ENCODE measurements at regions not wholly inside any gene's neighbourhood (a gene's known extent, or its start where the extent isn't known, plus 50 kb on each side); places are given as distances from the start of the nearest gene placed in this dataset.

GRCh38 chr7:86339051-86339450, 304.7 kb upstream of the GRM3 start:
- no peaks in the 10 kb centered on the region for H3K4me1 ChIP-seq (ENCODE audit: insufficient read depth, poor library complexity, severe bottlenecking)
- H3K27me3 ChIP-seq (ENCODE audit: insufficient read depth, poor library complexity, severe bottlenecking): no peaks in the 10 kb centered on the region
- no peak overlapping the region for H3K27ac ChIP-seq (ENCODE audit: poor library complexity, severe bottlenecking)
- H3K36me3 ChIP-seq (ENCODE audit: low read depth): no peaks in the 10 kb centered on the region
- H3K9me3 ChIP-seq (ENCODE audit: severe bottlenecking): no peaks in the 10 kb centered on the region
- no peak for TF ChIP-seq CTCF (IDR thresholded peaks at IDR 0.05; ENCODE audit: poor library complexity, severe bottlenecking)
- no peak for DNase-seq (ENCODE audit: low spot score)
- ATAC-seq (ENCODE audit: low read depth): no peak
- no peak overlapping the region for H3K4me3 ChIP-seq (ENCODE audit: severe bottlenecking)

- no peak overlapping the region for H3K4me3 ChIP-seq (ENCODE audit: severe bottlenecking)
- H3K27me3 ChIP-seq (ENCODE audit: insufficient read depth, poor library complexity, severe bottlenecking): no peaks in the 10 kb centered on the region
- ATAC-seq (ENCODE audit: low read depth) (no peak), DNase-seq (ENCODE audit: low spot score) (no peak)
- TF ChIP-seq CTCF (IDR thresholded peaks at IDR 0.05; ENCODE audit: poor library complexity, severe bottlenecking): no peak
- no peaks in the 10 kb centered on the region for H3K9me3 ChIP-seq (ENCODE audit: severe bottlenecking)
- H3K36me3 ChIP-seq (ENCODE audit: low read depth): no peaks in the 10 kb centered on the region
- no peak overlapping the region for H3K27ac ChIP-seq (ENCODE audit: poor library complexity, severe bottlenecking)
- no peaks in the 10 kb centered on the region for H3K4me1 ChIP-seq (ENCODE audit: insufficient read depth, poor library complexity, severe bottlenecking)
These were observed 314.8 kb upstream of the GRM3 start for GRCh38 chr7:86328801-86329433.

- ATAC-seq (ENCODE audit: low read depth) (no peak), DNase-seq (ENCODE audit: low spot score) (no peak)
- H3K27ac ChIP-seq (ENCODE audit: poor library complexity, severe bottlenecking): no peak overlapping the region
- no peaks in the 10 kb centered on the region for H3K27me3 ChIP-seq (ENCODE audit: insufficient read depth, poor library complexity, severe bottlenecking)
- H3K4me3 ChIP-seq (ENCODE audit: severe bottlenecking): no peak overlapping the region
- H3K36me3 ChIP-seq (ENCODE audit: low read depth): no peaks in the 10 kb centered on the region
- H3K4me1 ChIP-seq (ENCODE audit: insufficient read depth, poor library complexity, severe bottlenecking): no peaks in the 10 kb centered on the region
- H3K9me3 ChIP-seq (ENCODE audit: severe bottlenecking): no peaks in the 10 kb centered on the region
- TF ChIP-seq CTCF (IDR thresholded peaks at IDR 0.05; ENCODE audit: poor library complexity, severe bottlenecking): no peak
These were observed 316.9 kb upstream of the GRM3 start for GRCh38 chr7:86326847-86327246.

- DNase-seq (ENCODE audit: low spot score): no peak
- no peaks in the 10 kb centered on the region for H3K36me3 ChIP-seq (ENCODE audit: low read depth)
- ATAC-seq (ENCODE audit: low read depth): no peak
- H3K9me3 ChIP-seq (ENCODE audit: severe bottlenecking): no peaks in the 10 kb centered on the region
- H3K4me3 ChIP-seq (ENCODE audit: severe bottlenecking): no peak overlapping the region
- no peak for TF ChIP-seq CTCF (IDR thresholded peaks at IDR 0.05; ENCODE audit: poor library complexity, severe bottlenecking)
- H3K4me1 ChIP-seq (ENCODE audit: insufficient read depth, poor library complexity, severe bottlenecking): no peaks in the 10 kb centered on the region
- no peak overlapping the region for H3K27ac ChIP-seq (ENCODE audit: poor library complexity, severe bottlenecking)
- no peaks in the 10 kb centered on the region for H3K27me3 ChIP-seq (ENCODE audit: insufficient read depth, poor library complexity, severe bottlenecking)
These were observed 322.8 kb upstream of the GRM3 start for GRCh38 chr7:86320889-86321288.

- no peak for DNase-seq (ENCODE audit: low spot score)
These were observed 323.4 kb upstream of the GRM3 start for GRCh38 chr7:86320341-86320740.

More at GRCh38 chr7:86320341-86320740, 323.4 kb upstream of the GRM3 start:
- H3K27me3 ChIP-seq (ENCODE audit: insufficient read depth, poor library complexity, severe bottlenecking): no peaks in the 10 kb centered on the region
- no peaks in the 10 kb centered on the region for H3K9me3 ChIP-seq (ENCODE audit: severe bottlenecking)
- ATAC-seq (ENCODE audit: low read depth): no peak
- no peaks in the 10 kb centered on the region for H3K4me1 ChIP-seq (ENCODE audit: insufficient read depth, poor library complexity, severe bottlenecking)
- H3K27ac ChIP-seq (ENCODE audit: poor library complexity, severe bottlenecking): no peak overlapping the region
- no peaks in the 10 kb centered on the region for H3K36me3 ChIP-seq (ENCODE audit: low read depth)
- TF ChIP-seq CTCF (IDR thresholded peaks at IDR 0.05; ENCODE audit: poor library complexity, severe bottlenecking): no peak
- H3K4me3 ChIP-seq (ENCODE audit: severe bottlenecking): no peak overlapping the region

All from RWPE2 (cell line).